OCI-LY3 (cell line): ENCODE measurements at regions not wholly inside any gene's neighbourhood (a gene's known extent, or its start where the extent isn't known, plus 50 kb on each side); places are given as distances from the start of the nearest gene placed in this dataset.

Experiments
- CTCF ChIP-seq: fragments of 200-600, 300-600 bp; sonication (generic); IDR thresholded peaks from 2 replicates; pipeline ENCODE4 v1.5.1; 2014; ENCODE audit warnings: antibody characterized with exemption, low read length, low read depth
- EZH2phosphoT487 ChIP-seq: fragments of 200-600 bp; shearing (Covaris generic); IDR thresholded peaks from 2 replicates; pipeline ENCODE4 v1.6.1; 2018; ENCODE audit warnings: antibody characterized with exemption, mixed run types, low read depth

- TF ChIP-seq CTCF (no peak), EZH2phosphoT487 (no peak)
These were observed 399.4 kb upstream of the HNRNPA3 start for GRCh38 chr2:176813156-176813555.
